Stomach (tissue), 4 donors: ENCODE measurements at regions not wholly inside any gene's neighbourhood (a gene's known extent, or its start where the extent isn't known, plus 50 kb on each side); places are given as distances from the start of the nearest gene placed in this dataset.
"Not testable (repeated sequence)": the region's sequence is repeated elsewhere in the genome, so short reads cannot be mapped to it uniquely, and the experiment has no call there.

Source experiments
- EP300 ChIP-seq: sonication (generic); formaldehyde crosslinking; IDR thresholded peaks from one replicate; pipeline ENCODE4 v1.6.1; 2017; ENCODE audit warnings: antibody characterized with exemption
- POLR2A ChIP-seq, 4 donors: fragments of 450-650 bp; IDR thresholded peaks; one replicate each; pipeline ENCODE4 v1.6.1; 2016; ENCODE audit warnings: antibody characterized with exemption in 4 of 4, control low read depth in 2 of 4, mild to moderate bottlenecking in 1 of 4, moderate library complexity in 1 of 4
- TF ChIP-seq, protein P1 (sequence below), 7 experiments: fragments of 450-650 bp in 4 of 7; fragments of 200-600 bp in 3 of 7; sonication (generic) in 3 of 7; IDR thresholded peaks; one replicate each; pipeline ENCODE4 v1.5.1; 2016 to 2019; ENCODE audit warnings: antibody characterized with exemption in 7 of 7, control low read depth in 2 of 7, mild to moderate bottlenecking in 1 of 7

DNA sequence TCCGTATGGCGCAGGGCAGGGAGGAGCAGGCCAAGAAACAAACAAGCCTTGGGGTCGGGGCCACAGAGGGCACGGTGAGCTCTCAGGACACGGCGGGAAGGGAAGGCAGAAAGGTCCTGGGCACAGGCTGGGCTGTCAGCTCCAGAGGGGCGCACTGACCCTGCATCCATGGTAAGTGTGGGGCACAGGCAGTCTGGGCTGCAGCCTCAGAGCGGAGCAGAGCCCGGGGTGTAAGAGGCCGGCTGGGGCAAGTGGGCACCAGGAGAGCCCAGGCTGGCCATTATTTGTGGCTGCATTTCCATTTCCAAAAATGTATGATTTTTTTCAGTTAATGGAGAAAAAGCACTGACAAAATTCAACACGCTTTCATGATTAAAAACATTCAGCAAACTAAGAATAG, 188.8 kb upstream of the PRKX start:
- TF ChIP-seq, protein P1, sequence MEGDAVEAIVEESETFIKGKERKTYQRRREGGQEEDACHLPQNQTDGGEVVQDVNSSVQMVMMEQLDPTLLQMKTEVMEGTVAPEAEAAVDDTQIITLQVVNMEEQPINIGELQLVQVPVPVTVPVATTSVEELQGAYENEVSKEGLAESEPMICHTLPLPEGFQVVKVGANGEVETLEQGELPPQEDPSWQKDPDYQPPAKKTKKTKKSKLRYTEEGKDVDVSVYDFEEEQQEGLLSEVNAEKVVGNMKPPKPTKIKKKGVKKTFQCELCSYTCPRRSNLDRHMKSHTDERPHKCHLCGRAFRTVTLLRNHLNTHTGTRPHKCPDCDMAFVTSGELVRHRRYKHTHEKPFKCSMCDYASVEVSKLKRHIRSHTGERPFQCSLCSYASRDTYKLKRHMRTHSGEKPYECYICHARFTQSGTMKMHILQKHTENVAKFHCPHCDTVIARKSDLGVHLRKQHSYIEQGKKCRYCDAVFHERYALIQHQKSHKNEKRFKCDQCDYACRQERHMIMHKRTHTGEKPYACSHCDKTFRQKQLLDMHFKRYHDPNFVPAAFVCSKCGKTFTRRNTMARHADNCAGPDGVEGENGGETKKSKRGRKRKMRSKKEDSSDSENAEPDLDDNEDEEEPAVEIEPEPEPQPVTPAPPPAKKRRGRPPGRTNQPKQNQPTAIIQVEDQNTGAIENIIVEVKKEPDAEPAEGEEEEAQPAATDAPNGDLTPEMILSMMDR (IDR thresholded peaks at IDR 0.05) = not testable (repeated sequence)
- not testable (repeated sequence) for TF ChIP-seq POLR2A (IDR thresholded peaks at IDR 0.05); EP300
